ENCODE measurements at regions not wholly inside any gene's neighbourhood (a gene's known extent, or its start where the extent isn't known, plus 50 kb on each side); places are given as distances from the start of the nearest gene placed in this dataset.
"Not testable (repeated sequence)": the region's sequence is repeated elsewhere in the genome, so short reads cannot be mapped to it uniquely, and the experiment has no call there.

- TF ChIP-seq, protein P1, sequence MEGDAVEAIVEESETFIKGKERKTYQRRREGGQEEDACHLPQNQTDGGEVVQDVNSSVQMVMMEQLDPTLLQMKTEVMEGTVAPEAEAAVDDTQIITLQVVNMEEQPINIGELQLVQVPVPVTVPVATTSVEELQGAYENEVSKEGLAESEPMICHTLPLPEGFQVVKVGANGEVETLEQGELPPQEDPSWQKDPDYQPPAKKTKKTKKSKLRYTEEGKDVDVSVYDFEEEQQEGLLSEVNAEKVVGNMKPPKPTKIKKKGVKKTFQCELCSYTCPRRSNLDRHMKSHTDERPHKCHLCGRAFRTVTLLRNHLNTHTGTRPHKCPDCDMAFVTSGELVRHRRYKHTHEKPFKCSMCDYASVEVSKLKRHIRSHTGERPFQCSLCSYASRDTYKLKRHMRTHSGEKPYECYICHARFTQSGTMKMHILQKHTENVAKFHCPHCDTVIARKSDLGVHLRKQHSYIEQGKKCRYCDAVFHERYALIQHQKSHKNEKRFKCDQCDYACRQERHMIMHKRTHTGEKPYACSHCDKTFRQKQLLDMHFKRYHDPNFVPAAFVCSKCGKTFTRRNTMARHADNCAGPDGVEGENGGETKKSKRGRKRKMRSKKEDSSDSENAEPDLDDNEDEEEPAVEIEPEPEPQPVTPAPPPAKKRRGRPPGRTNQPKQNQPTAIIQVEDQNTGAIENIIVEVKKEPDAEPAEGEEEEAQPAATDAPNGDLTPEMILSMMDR (conservative IDR thresholded peaks at IDR 0.05 in 1 of 2, IDR thresholded peaks at IDR 0.05 in 1 of 2; ENCODE audit: low read depth in 1 of 2, low read length in 2 of 2): not testable (repeated sequence)
- TF ChIP-seq EZH2 (IDR thresholded peaks at IDR 0.05; ENCODE audit: low read length, missing control alignments): not testable (repeated sequence)
Measured at GRCh38 chr17:46417261-46417660, 55.7 kb upstream of the ARL17B start.
